Esophagus squamous epithelium (tissue), 4 donors: ENCODE measurements at regions not wholly inside any gene's neighbourhood (a gene's known extent, or its start where the extent isn't known, plus 50 kb on each side); places are given as distances from the start of the nearest gene placed in this dataset.

Experiments used
- CTCF ChIP-seq, 6 experiments: fragments of 450-650 bp in 4 of 6; fragments of 200-600 bp in 2 of 6; sonication (generic) in 2 of 6; IDR thresholded peaks; one replicate each; pipeline ENCODE4 v1.5.1; 2016 to 2019; ENCODE audit warnings: antibody characterized with exemption in 6 of 6, mild to moderate bottlenecking in 4 of 6, moderate library complexity in 4 of 6
- POLR2A ChIP-seq, 4 donors: fragments of 450-650 bp; IDR thresholded peaks; one replicate each; pipeline ENCODE4 v1.6.1; 2017; ENCODE audit warnings: antibody characterized with exemption in 4 of 4, mild to moderate bottlenecking in 4 of 4, moderate library complexity in 3 of 4

GRCh38 chr18:5639131-5639530 lies 95.3 kb upstream of the EPB41L3 start:
- TF ChIP-seq CTCF (IDR thresholded peaks at IDR 0.05): no peak
- no peak for TF ChIP-seq POLR2A (IDR thresholded peaks at IDR 0.05)
